Lung (tissue), 11 donors: ENCODE measurements at regions not wholly inside any gene's neighbourhood (a gene's known extent, or its start where the extent isn't known, plus 50 kb on each side); places are given as distances from the start of the nearest gene placed in this dataset.
"Not testable (repeated sequence)": the region's sequence is repeated elsewhere in the genome, so short reads cannot be mapped to it uniquely, and the experiment has no call there.

Experiments used
- ATAC-seq: fragments of 200-7000 bp; cut with Tn5 transposase; one replicate; pipeline ENCODE4 v1.9.1; 2020; ENCODE audit warnings: moderate number of reproducible peaks; ENCODE audit not compliant: insufficient read depth, low FRiP score
- DNase-seq, 3 donors: peaks; one replicate each; pipeline ENCODE4 v3.0.0-alpha.2; 2013 to 2017
- H3K27ac ChIP-seq, 2 donors: one replicate each; pipeline ENCODE4 v1.5.1; 2013; ENCODE audit warnings: mild to moderate bottlenecking in 2 of 2, moderate library complexity in 2 of 2, control low read depth in 1 of 2, inconsistent platforms in 1 of 2, low read depth in 1 of 2, low read length in 1 of 2
- H3K27me3 ChIP-seq, 3 donors: one replicate each; pipeline ENCODE4 v1.5.1; 2013; ENCODE audit warnings: low read length in 2 of 3; ENCODE audit not compliant: control insufficient read depth in 3 of 3, insufficient read depth in 3 of 3
- H3K36me3 ChIP-seq, 4 donors: one replicate each; pipeline ENCODE4 v1.5.1; 2013; ENCODE audit warnings: low read length in 4 of 4, mild to moderate bottlenecking in 1 of 4, moderate library complexity in 1 of 4; ENCODE audit not compliant: control insufficient read depth in 4 of 4, insufficient read depth in 4 of 4
- H3K4me1 ChIP-seq, 5 donors: one replicate each; pipeline ENCODE4 v1.5.1; 2013; ENCODE audit warnings: low read length in 5 of 5, mild to moderate bottlenecking in 2 of 5, moderate library complexity in 1 of 5; ENCODE audit not compliant: control insufficient read depth in 5 of 5, insufficient read depth in 5 of 5
- H3K4me3 ChIP-seq: one replicate; pipeline ENCODE4 v1.5.1; 2013; ENCODE audit warnings: mild to moderate bottlenecking, control low read depth, moderate library complexity
- H3K9ac ChIP-seq, 2 donors: one replicate each; pipeline ENCODE4 v1.5.1; 2013; ENCODE audit warnings: low read length in 2 of 2, control low read depth in 1 of 2; ENCODE audit not compliant: insufficient read depth in 1 of 2
- H3K9me3 ChIP-seq, 4 donors: one replicate each; pipeline ENCODE4 v1.5.1; 2013; ENCODE audit warnings: low read length in 3 of 4, mild to moderate bottlenecking in 1 of 4, moderate library complexity in 1 of 4; ENCODE audit not compliant: control insufficient read depth in 4 of 4, insufficient read depth in 3 of 4
- CTCF ChIP-seq: IDR thresholded peaks from 2 replicates; pipeline ENCODE4 v1.5.1; 2012; ENCODE audit warnings: mild to moderate bottlenecking; ENCODE audit errors: control extremely low read depth, extremely low read depth
- WGBS, 2 donors: extraction: QIAGEN DNeasy Blood & Tissue Kit; methylation state at CpG; one replicate each; pipeline ENCODE4 v1.1.7; 2013; 5-methylcytosine and 5-hydroxymethylcytosine counted together
- donor health status: control.
- donor health status: control.
- donor health status: Bipolar disorder and iron deficiency.
- donor health status: healthy.
- donor health status: DM: yes; HTN: yes; CAD: no.

GRCh38 chr5:62900976-62901375 is 322.4 kb downstream of the LRRC70 start:
- H3K4me1 ChIP-seq = no peaks in the 10 kb centered on the region
- DNase-seq (no peak), ATAC-seq (no peak)
- H3K36me3 ChIP-seq = no peaks in the 10 kb centered on the region
- no peaks in the 10 kb centered on the region for H3K27me3 ChIP-seq
- H3K9ac ChIP-seq = no peak overlapping the region
- WGBS, 2 donors = 73 to 84% methylated on average over 1 of the region's 1 CpG
- peaks cover 0 to 1% (median 0%) of the 10 kb centered on the region in 4 donors for H3K9me3 ChIP-seq
- H3K4me3 ChIP-seq = no peak overlapping the region
- no peak for TF ChIP-seq CTCF
- H3K27ac ChIP-seq = no peak overlapping the region

GRCh38 chr5:62896121-62896893 is 317.7 kb downstream of the LRRC70 start:
- H3K4me1 ChIP-seq = no peaks in the 10 kb centered on the region
- H3K9me3 ChIP-seq = peaks cover 0 to 2% (median 0%) of the 10 kb centered on the region in 4 donors
- no peak overlapping the region for H3K27ac ChIP-seq
- H3K27me3 ChIP-seq = no peaks in the 10 kb centered on the region
- DNase-seq (no peak), ATAC-seq (no peak)
- TF ChIP-seq CTCF = no peak
- 84 to 85% methylated on average over 8 of the region's 8 CpGs for WGBS, 2 donors
- no peak overlapping the region for H3K4me3 ChIP-seq
- no peak overlapping the region for H3K9ac ChIP-seq
- no peaks in the 10 kb centered on the region for H3K36me3 ChIP-seq

- H3K27ac ChIP-seq = no peak overlapping the region
- no peak overlapping the region for H3K4me3 ChIP-seq
- peaks cover 0 to 6% (median 0%) of the 10 kb centered on the region in 5 donors for H3K4me1 ChIP-seq
- H3K36me3 ChIP-seq = no peaks in the 10 kb centered on the region
- 37 to 55% methylated on average over 5 of the region's 5 CpGs for WGBS, 2 donors
- H3K27me3 ChIP-seq = no peaks in the 10 kb centered on the region
- H3K9me3 ChIP-seq = no peaks in the 10 kb centered on the region
- DNase-seq (peak in 2 of 3 donors; percentile 10 to 31), ATAC-seq (no peak)
- TF ChIP-seq CTCF = no peak
- no peak overlapping the region for H3K9ac ChIP-seq
Observed at GRCh38 chr5:62886603-62887315, 308.1 kb downstream of the LRRC70 start.

- not testable (repeated sequence) for ATAC-seq
Observed at GRCh38 chr5:62837330-62837729, 258.7 kb downstream of the LRRC70 start.

More at GRCh38 chr5:62837330-62837729, 258.7 kb downstream of the LRRC70 start:
- not testable (repeated sequence) for DNase-seq, H3K27ac ChIP-seq, H3K9ac ChIP-seq, H3K27me3 ChIP-seq, H3K36me3 ChIP-seq, H3K4me3 ChIP-seq, H3K4me1 ChIP-seq
- WGBS, 2 donors = 65 to 79% methylated on average over 5 of the region's 5 CpGs
- peaks cover 0 to 12% (median 1%) of the 10 kb centered on the region in 4 donors for H3K9me3 ChIP-seq
